Activated naive CD8-positive, alpha-beta T cell treated with anti-CD3 and anti-CD28 coated beads, Interleukin-2, amount 50 U/mL, for 24 hours (primary cell): ENCODE measurements at regions not wholly inside any gene's neighbourhood (a gene's known extent, or its start where the extent isn't known, plus 50 kb on each side); places are given as distances from the start of the nearest gene placed in this dataset.

Experiments
- ATAC-seq: fragments of 150-1000 bp; cut with Tn5 transposase; one replicate; pipeline ENCODE4 v1.10.0; 2021
- DNase-seq: peaks from one replicate; pipeline ENCODE4 v3.0.0; 2021
- H3K27ac Mint-ChIP-seq: one replicate; pipeline ENCODE4 v1.8.0; 2021; ENCODE audit warnings: mild to moderate bottlenecking, mixed read lengths
- H3K27me3 Mint-ChIP-seq: one replicate; pipeline ENCODE4 v1.8.0; 2021; ENCODE audit warnings: mixed read lengths
- H3K36me3 Mint-ChIP-seq: one replicate; pipeline ENCODE4 v1.8.0; 2021; ENCODE audit warnings: low read depth, mixed read lengths
- H3K4me1 Mint-ChIP-seq: one replicate; pipeline ENCODE4 v1.8.0; 2021; ENCODE audit warnings: mixed read lengths
- H3K4me3 Mint-ChIP-seq: one replicate; pipeline ENCODE4 v1.8.0; 2021; ENCODE audit warnings: mild to moderate bottlenecking, moderate library complexity, mixed read lengths
- H3K9me3 Mint-ChIP-seq: one replicate; pipeline ENCODE4 v1.8.0; 2021; ENCODE audit warnings: mixed read lengths

DNA sequence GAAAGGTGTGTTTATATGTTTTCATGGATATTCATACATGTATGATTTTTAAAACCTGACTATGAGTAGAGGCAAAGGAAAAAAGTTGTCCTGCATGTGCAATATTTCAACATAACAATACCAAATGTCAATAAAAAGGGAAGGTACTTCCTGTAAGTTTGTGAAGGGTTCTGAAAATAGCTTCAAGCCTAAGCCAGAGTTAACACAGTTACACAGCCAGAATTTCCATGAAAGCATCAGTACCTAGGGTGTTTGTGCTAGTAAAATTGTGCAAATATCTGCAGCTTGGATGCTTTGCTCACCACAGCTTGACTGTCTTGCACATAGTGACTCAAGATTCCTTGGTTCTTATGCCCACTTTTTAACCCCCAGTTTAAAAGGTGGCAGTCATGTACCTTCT lies 193.1 kb upstream of the FAR2 start:
- Mint-ChIP-seq H3K4me1 (no peaks in the 10 kb centered on the region), H3K9me3 (peaks cover 4% of the 10 kb centered on the region), H3K36me3 (no peaks in the 10 kb centered on the region), H3K27me3 (no peaks in the 10 kb centered on the region), H3K27ac (no peak overlapping the region), H3K4me3 (no peak overlapping the region)
- ATAC-seq (no peak), DNase-seq (no peak)

- H3K9me3 Mint-ChIP-seq = peaks cover 4% of the 10 kb centered on the region
- no peaks in the 10 kb centered on the region for H3K4me1 Mint-ChIP-seq
- no peak for DNase-seq
Observed at GRCh38 chr12:28958553-28959195, 190.4 kb upstream of the FAR2 start.

GRCh38 chr12:28961948-28962384 lies 187.1 kb upstream of the FAR2 start:
- no peaks in the 10 kb centered on the region for H3K4me1 Mint-ChIP-seq
- no peak for DNase-seq
- H3K27ac Mint-ChIP-seq = no peak overlapping the region
- ATAC-seq = no peak
- H3K27me3 Mint-ChIP-seq = peaks cover 8% of the 10 kb centered on the region
- no peak overlapping the region for H3K4me3 Mint-ChIP-seq
- no peaks in the 10 kb centered on the region for H3K36me3 Mint-ChIP-seq
- H3K9me3 Mint-ChIP-seq = peaks cover 4% of the 10 kb centered on the region

More at GRCh38 chr12:28958553-28959195, 190.4 kb upstream of the FAR2 start:
- H3K36me3 Mint-ChIP-seq = no peaks in the 10 kb centered on the region
- no peak for ATAC-seq
- H3K4me3 Mint-ChIP-seq = no peak overlapping the region
- peaks cover 6% of the 10 kb centered on the region for H3K27me3 Mint-ChIP-seq
- H3K27ac Mint-ChIP-seq = no peak overlapping the region

- ATAC-seq (no peak), DNase-seq (no peak)
- no peaks in the 10 kb centered on the region for H3K36me3 Mint-ChIP-seq
- H3K27ac Mint-ChIP-seq = no peak overlapping the region
- no peak overlapping the region for H3K4me3 Mint-ChIP-seq
- no peaks in the 10 kb centered on the region for H3K4me1 Mint-ChIP-seq
- H3K27me3 Mint-ChIP-seq = peaks cover 8% of the 10 kb centered on the region
- peaks cover 4% of the 10 kb centered on the region for H3K9me3 Mint-ChIP-seq
Observed at GRCh38 chr12:28963554-28963953, 185.5 kb upstream of the FAR2 start.

- Mint-ChIP-seq H3K4me1 (no peaks in the 10 kb centered on the region), H3K36me3 (no peaks in the 10 kb centered on the region), H3K27me3 (peaks cover 8% of the 10 kb centered on the region), H3K4me3 (no peak overlapping the region), H3K27ac (no peak overlapping the region), H3K9me3 (no peaks in the 10 kb centered on the region)
- ATAC-seq (no peak), DNase-seq (no peak)
Observed at GRCh38 chr12:28966046-28966780, 182.9 kb upstream of the FAR2 start.

DNA sequence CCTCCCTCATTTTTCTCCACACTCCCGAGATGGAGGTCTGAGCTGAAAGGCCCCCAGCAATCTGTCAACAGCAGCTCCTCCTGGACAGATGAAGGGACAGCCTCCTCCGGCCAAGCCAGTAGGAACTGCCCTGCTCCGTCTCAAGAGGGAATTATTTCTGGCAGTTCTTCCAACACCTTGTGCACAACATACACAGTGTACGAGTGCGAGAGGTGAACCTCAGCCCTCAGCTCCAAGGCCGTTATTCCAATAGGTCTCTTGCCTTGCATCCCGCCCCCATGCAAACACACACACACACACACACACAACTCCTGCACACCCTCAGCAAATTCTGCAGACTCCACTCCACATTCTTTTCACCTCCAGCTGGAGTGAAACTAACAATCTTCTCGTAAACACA lies 181.7 kb upstream of the FAR2 start:
- Mint-ChIP-seq H3K4me3 (no peak overlapping the region), H3K4me1 (no peaks in the 10 kb centered on the region), H3K9me3 (no peaks in the 10 kb centered on the region), H3K36me3 (no peaks in the 10 kb centered on the region), H3K27me3 (peaks cover 8% of the 10 kb centered on the region), H3K27ac (no peak overlapping the region)
- ATAC-seq (no peak), DNase-seq (no peak)

GRCh38 chr12:28973491-28973890 lies 175.6 kb upstream of the FAR2 start:
- peaks cover 3% of the 10 kb centered on the region for H3K27me3 Mint-ChIP-seq
- H3K36me3 Mint-ChIP-seq = no peaks in the 10 kb centered on the region

DNA sequence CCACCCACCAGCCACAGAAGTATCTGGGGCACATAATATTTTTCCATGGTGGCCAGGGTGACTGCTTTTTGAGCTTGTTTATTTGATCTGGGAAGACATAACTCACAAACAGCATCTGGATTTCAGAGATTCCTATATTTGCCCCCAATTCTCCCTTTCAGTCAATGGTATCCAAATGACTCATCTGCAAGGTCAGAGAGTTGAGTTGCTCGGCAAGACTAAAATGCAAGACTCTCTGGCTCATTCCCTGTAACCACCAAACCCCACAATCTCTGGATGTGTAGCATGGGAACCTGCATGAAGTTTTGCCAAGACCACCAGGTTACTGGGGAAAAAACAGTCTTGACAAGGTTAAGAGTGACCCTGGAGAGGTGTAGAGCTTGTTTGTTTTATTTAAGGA lies 174.9 kb upstream of the FAR2 start:
- Mint-ChIP-seq H3K4me1 (no peaks in the 10 kb centered on the region), H3K27ac (no peak overlapping the region)
- no peak for ATAC-seq

More at GRCh38 chr12:28973491-28973890, 175.6 kb upstream of the FAR2 start:
- H3K27ac Mint-ChIP-seq = no peak overlapping the region
- DNase-seq (no peak), ATAC-seq (no peak)
- no peaks in the 10 kb centered on the region for H3K4me1 Mint-ChIP-seq
- H3K4me3 Mint-ChIP-seq = no peak overlapping the region
- peaks cover 5% of the 10 kb centered on the region for H3K9me3 Mint-ChIP-seq

DNA sequence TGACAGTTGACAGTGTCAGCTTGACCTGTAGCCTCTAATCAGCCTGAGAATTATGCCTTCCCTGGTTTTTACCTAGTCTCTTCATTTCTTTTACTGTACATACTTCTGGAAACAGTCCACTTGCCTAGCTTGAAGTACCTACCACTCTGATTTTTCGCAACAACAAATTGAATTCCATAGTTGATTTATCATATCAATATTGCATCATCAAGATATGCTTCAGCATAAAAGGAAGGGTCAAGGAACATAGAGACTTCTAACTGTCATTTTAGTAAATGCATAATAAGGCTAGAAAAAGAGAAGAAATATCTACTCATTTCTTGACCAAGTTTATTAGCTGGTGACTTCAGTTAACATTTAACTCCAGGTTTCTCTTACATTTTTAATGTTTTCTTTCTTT lies 174.2 kb upstream of the FAR2 start:
- DNase-seq (no peak), ATAC-seq (no peak)
- no peaks in the 10 kb centered on the region for H3K4me1 Mint-ChIP-seq
- H3K27ac Mint-ChIP-seq = no peak overlapping the region
- peaks cover 5% of the 10 kb centered on the region for H3K9me3 Mint-ChIP-seq
- H3K27me3 Mint-ChIP-seq = peaks cover 4% of the 10 kb centered on the region
- H3K4me3 Mint-ChIP-seq = no peak overlapping the region
- H3K36me3 Mint-ChIP-seq = no peaks in the 10 kb centered on the region

More for the DNA sequence above, 174.9 kb upstream of the FAR2 start:
- H3K36me3 Mint-ChIP-seq = no peaks in the 10 kb centered on the region
- no peak for DNase-seq
- H3K4me3 Mint-ChIP-seq = no peak overlapping the region
- peaks cover 5% of the 10 kb centered on the region for H3K9me3 Mint-ChIP-seq
- H3K27me3 Mint-ChIP-seq = peaks cover 4% of the 10 kb centered on the region

DNA sequence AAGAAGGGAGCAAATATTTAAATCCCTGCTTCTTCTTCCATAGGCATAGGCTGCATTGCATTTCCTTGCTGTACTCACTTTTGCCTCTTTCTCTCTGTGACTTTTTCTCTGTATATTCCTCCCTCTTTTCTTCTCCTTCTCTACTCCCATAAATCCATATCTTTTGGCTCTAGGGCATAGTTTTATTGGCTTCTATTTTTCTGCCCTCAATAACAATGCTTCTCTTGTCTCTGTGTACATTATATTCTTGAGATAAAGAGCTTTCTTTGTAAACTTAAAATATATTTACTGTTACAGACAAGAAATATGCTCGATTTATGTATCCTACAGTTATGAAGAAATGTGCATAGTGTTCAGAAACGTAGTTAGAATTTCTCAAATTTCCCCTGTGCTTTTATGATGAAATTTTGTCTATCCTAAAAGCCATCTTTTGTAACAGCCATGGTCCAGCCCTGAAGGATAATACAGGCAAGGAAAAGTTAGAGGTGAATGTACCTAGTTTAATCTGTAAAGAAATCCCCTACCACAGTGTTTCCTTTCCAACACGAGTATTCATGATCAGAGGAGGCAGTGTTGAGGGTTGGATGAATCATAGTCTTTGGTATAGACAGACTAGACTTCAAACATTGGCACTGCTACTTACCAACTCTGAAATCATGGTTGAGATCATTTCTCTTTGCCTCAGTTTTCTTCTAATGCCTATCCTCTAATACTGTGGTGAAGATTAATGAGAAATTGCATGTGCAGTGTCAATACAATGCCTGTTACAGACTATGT lies 173.3 kb upstream of the FAR2 start:
- H3K4me3 Mint-ChIP-seq = no peak overlapping the region
- no peaks in the 10 kb centered on the region for H3K4me1 Mint-ChIP-seq
- DNase-seq (no peak), ATAC-seq (no peak)
- peaks cover 5% of the 10 kb centered on the region for H3K9me3 Mint-ChIP-seq
- no peak overlapping the region for H3K27ac Mint-ChIP-seq
- no peaks in the 10 kb centered on the region for H3K36me3 Mint-ChIP-seq
- peaks cover 4% of the 10 kb centered on the region for H3K27me3 Mint-ChIP-seq

DNA sequence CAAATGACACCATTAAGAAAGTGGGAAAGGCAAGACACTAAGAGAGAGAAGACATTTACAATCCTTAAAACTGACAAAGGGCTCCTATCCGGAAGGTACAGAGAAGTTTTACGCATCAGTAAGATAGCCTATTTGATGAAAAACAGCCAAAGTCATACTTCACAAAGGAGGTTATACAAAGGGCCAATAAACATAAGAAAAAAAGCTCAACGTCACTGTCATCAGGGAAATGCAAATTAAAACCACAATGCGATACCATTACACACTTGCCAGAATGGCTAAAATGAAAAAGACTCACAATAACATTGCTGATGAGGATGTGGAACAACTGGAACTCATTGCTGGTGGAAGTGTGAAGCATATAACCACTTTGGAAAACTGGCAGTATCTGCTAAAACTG lies 168.6 kb upstream of the FAR2 start:
- H3K27me3 Mint-ChIP-seq = peaks cover 7% of the 10 kb centered on the region
- H3K4me3 Mint-ChIP-seq = no peak overlapping the region
- no peak overlapping the region for H3K27ac Mint-ChIP-seq
- H3K36me3 Mint-ChIP-seq = no peaks in the 10 kb centered on the region
- H3K9me3 Mint-ChIP-seq = no peaks in the 10 kb centered on the region
- ATAC-seq (no peak), DNase-seq (no peak)
- no peaks in the 10 kb centered on the region for H3K4me1 Mint-ChIP-seq

DNA sequence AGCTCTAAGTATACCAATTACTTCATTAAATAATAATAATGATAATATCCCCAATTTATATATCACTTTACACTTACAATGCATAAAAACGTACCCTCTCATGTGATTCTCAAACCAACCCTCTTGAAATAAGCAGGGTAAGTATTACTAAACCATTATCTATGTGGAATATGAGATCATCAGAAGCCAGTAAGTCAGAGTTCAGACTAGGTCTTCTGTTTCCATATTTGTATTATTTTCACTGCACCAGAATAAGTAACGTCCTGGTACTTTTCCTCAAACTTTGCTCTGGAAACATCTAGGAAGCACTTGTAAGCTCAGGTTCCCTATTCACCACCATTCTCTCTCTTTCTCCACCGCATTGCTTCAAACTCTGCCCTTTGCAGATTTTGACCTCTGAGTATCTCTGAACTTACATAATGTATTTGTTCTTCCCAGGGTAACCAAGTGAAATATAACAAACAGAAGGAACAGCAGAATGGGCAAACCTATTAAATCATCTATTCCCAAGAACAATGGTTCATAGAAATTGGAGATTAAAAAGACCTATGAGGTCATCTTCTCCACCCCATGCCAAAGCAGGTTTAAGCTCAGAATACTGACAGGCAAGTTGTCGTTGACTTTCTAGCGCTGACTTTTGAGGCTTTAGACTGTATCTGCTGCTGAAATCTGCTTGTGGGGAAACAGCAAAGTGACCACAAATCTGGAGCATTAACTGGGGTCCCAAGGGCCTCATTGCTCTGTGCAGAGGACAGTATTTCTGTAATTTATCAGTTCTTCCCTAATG lies 161.3 kb upstream of the FAR2 start:
- Mint-ChIP-seq H3K27me3 (peaks cover 6% of the 10 kb centered on the region), H3K4me3 (no peak overlapping the region), H3K27ac (no peak overlapping the region), H3K36me3 (no peaks in the 10 kb centered on the region), H3K9me3 (no peaks in the 10 kb centered on the region), H3K4me1 (no peaks in the 10 kb centered on the region)
- DNase-seq (no peak), ATAC-seq (no peak)

DNA sequence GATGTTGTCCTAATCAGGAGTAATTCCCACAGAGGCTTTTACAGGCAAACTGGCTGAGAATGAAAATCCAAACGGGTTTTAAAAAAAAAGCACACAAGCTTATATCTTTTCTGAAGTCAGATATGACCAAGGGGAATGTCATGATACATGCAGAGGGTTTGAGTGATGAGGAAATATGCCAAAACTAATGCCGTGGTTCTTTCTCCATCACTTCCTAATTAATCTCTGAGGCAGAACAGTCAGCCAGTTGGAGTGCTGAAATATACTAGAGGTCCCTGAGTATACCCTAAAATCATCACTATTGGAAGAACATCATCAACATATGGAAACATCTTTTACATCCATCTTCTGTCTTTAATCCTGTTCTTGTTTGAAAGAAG lies 160.8 kb upstream of the FAR2 start:
- Mint-ChIP-seq H3K4me3 (no peak overlapping the region), H3K36me3 (no peaks in the 10 kb centered on the region), H3K27ac (no peak overlapping the region), H3K9me3 (no peaks in the 10 kb centered on the region), H3K4me1 (no peaks in the 10 kb centered on the region), H3K27me3 (peaks cover 6% of the 10 kb centered on the region)
- DNase-seq (no peak), ATAC-seq (no peak)

DNA sequence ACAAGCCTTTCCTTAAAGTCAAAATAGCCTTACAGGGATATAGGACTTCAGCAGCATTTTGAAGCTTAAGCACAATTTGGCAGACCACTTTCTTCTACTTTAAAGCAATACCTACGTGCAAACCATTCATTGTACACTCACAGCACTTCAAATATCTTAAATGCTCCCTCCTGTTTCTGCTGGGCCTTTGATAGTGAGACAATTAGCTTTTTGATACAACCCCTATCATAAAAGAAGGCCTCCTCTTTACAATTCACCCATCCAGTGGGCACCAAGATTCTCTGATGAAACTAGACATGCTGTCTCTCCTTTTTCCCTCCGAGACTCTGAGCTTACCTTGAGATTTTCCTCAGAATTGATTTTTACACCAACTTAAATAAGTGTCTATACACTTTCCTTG lies 157.5 kb upstream of the FAR2 start:
- DNase-seq = no peak
- Mint-ChIP-seq H3K36me3 (no peaks in the 10 kb centered on the region), H3K27me3 (peaks cover 6% of the 10 kb centered on the region), H3K27ac (no peak overlapping the region), H3K4me3 (no peak overlapping the region), H3K4me1 (no peaks in the 10 kb centered on the region), H3K9me3 (no peaks in the 10 kb centered on the region)
- ATAC-seq = no peak
